Stimulated activated effector memory CD8-positive, alpha-beta T cell treated with anti-CD3 and anti-CD28 coated beads, Interleukin-12 subunit alpha, Interleukin-12 subunit beta, amount 100 ng/mL, for 72 hours (primary cell): ENCODE measurements at regions not wholly inside any gene's neighbourhood (a gene's known extent, or its start where the extent isn't known, plus 50 kb on each side); places are given as distances from the start of the nearest gene placed in this dataset.

Experiments used
- ATAC-seq: fragments of 150-1000 bp; cut with Tn5 transposase; 2 replicates; pipeline ENCODE4 v1.10.0; 2021
- DNase-seq, 2 donors: peaks; one replicate each; pipeline ENCODE4 v3.0.0; 2021 to 2022; ENCODE audit warnings: low spot score in 2 of 2
- H3K27ac Mint-ChIP-seq: one replicate; pipeline ENCODE4 v1.8.0; 2022; ENCODE audit warnings: mild to moderate bottlenecking, mixed read lengths
- H3K36me3 Mint-ChIP-seq: one replicate; pipeline ENCODE4 v1.8.0; 2022; ENCODE audit warnings: mild to moderate bottlenecking, mixed read lengths
- H3K4me1 Mint-ChIP-seq: one replicate; pipeline ENCODE4 v1.8.0; 2022; ENCODE audit warnings: mixed read lengths
- H3K4me3 Mint-ChIP-seq: one replicate; pipeline ENCODE4 v1.8.0; 2022; ENCODE audit warnings: mild to moderate bottlenecking, mixed read lengths
- H3K9me3 Mint-ChIP-seq: one replicate; pipeline ENCODE4 v1.8.0; 2022; ENCODE audit warnings: mixed read lengths

DNA sequence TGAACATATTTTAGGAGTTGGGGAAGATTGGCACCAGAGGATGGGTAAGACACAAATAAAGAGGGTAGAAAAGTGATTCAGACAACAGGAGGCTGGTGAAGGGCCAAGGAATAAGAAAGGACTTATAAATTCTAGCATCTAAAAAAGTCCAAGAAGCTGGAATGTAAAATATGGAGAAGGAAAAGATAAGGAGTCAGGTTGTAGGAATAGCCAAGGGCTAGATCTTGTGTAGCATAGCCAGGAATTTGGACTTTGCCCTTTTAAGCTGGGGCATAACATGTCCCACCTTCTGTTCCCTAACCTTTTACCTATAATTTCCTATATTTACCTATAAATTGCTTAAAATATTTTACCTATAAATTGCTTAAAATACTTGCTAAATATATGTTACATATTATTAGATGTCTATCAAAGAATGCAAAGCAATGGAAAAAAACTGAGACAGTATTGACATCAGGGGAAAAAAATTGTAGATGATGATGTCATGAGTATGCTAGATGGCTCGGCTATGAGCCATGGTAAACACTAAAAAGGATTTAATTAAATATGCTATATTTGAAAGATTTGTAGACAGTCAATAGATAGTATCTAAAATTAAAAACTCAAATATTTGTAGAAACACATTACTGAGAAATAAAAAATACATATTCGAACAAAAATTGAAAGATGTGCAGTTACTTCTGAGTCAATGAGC is 99.7 kb upstream of the PLEKHG7 start:
- ATAC-seq (no peak), DNase-seq (no peak)
- Mint-ChIP-seq H3K36me3 (peaks cover 6% of the 10 kb centered on the region), H3K4me3 (peak overlapping the region; percentile 10), H3K4me1 (peaks cover 44% of the 10 kb centered on the region), H3K9me3 (peaks cover 21% of the 10 kb centered on the region), H3K27ac (peak overlapping the region; percentile 86)

DNA sequence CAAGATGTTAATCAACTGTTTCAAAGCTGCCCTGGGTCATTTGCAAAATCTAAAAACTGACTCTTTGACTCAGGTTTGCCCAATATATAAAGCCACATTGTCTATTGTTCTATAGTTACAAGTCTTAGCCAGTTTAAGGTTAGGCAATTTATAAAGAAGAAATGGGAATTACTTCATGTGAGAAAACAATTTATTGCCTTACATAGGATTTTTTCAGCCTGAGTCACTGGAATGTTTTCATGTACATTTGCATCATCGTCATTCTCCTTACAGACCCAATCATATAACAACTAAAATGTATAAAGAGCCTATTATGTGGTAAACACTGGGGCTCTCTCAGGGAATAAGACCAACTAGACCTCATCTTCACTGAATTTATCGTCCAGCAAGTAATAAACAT is 100.3 kb upstream of the PLEKHG7 start:
- DNase-seq (no peak), ATAC-seq (no peak)
- H3K4me3 Mint-ChIP-seq: peak overlapping the region; percentile 4
- peak overlapping the region; percentile 78 for H3K27ac Mint-ChIP-seq
- peaks cover 48% of the 10 kb centered on the region for H3K4me1 Mint-ChIP-seq
- H3K9me3 Mint-ChIP-seq: peaks cover 21% of the 10 kb centered on the region
- peaks cover 6% of the 10 kb centered on the region for H3K36me3 Mint-ChIP-seq

GRCh38 chr12:92601680-92602079 is 101.1 kb upstream of the PLEKHG7 start:
- H3K9me3 Mint-ChIP-seq: peaks cover 21% of the 10 kb centered on the region
- no peak overlapping the region for H3K4me3 Mint-ChIP-seq
- H3K4me1 Mint-ChIP-seq: peaks cover 56% of the 10 kb centered on the region
- H3K27ac Mint-ChIP-seq: no peak overlapping the region
- ATAC-seq: no peak
- no peak for DNase-seq
- H3K36me3 Mint-ChIP-seq: peaks cover 6% of the 10 kb centered on the region

GRCh38 chr12:92601176-92601575 is 101.6 kb upstream of the PLEKHG7 start:
- Mint-ChIP-seq H3K36me3 (peaks cover 6% of the 10 kb centered on the region), H3K4me1 (peaks cover 61% of the 10 kb centered on the region), H3K27ac (peak overlapping the region; percentile 2), H3K9me3 (peaks cover 21% of the 10 kb centered on the region), H3K4me3 (no peak overlapping the region)
- ATAC-seq (no peak), DNase-seq (no peak)

- H3K27ac Mint-ChIP-seq: no peak overlapping the region
- H3K4me1 Mint-ChIP-seq: peaks cover 70% of the 10 kb centered on the region
- peaks cover 6% of the 10 kb centered on the region for H3K36me3 Mint-ChIP-seq
- DNase-seq (no peak), ATAC-seq (no peak)
- no peak overlapping the region for H3K4me3 Mint-ChIP-seq
- peaks cover 21% of the 10 kb centered on the region for H3K9me3 Mint-ChIP-seq
Measured at GRCh38 chr12:92600052-92600451, 102.7 kb upstream of the PLEKHG7 start.

GRCh38 chr12:92597997-92598396 is 104.8 kb upstream of the PLEKHG7 start:
- H3K36me3 Mint-ChIP-seq: peaks cover 23% of the 10 kb centered on the region
- H3K27ac Mint-ChIP-seq: peak overlapping the region; percentile 95
- H3K4me3 Mint-ChIP-seq: no peak overlapping the region
- H3K9me3 Mint-ChIP-seq: peaks cover 21% of the 10 kb centered on the region
- DNase-seq (no peak), ATAC-seq (peak; percentile 75)
- peaks cover 77% of the 10 kb centered on the region for H3K4me1 Mint-ChIP-seq

- H3K36me3 Mint-ChIP-seq: peaks cover 23% of the 10 kb centered on the region
- no peak for ATAC-seq
- H3K4me3 Mint-ChIP-seq: no peak overlapping the region
- H3K27ac Mint-ChIP-seq: peak overlapping the region; percentile 95
- H3K4me1 Mint-ChIP-seq: peaks cover 75% of the 10 kb centered on the region
- peaks cover 20% of the 10 kb centered on the region for H3K9me3 Mint-ChIP-seq
- no peak for DNase-seq
Measured at GRCh38 chr12:92597118-92597517, 105.7 kb upstream of the PLEKHG7 start.

- ATAC-seq: no peak
Measured at GRCh38 chr12:92596383-92596782, 106.4 kb upstream of the PLEKHG7 start.

DNA sequence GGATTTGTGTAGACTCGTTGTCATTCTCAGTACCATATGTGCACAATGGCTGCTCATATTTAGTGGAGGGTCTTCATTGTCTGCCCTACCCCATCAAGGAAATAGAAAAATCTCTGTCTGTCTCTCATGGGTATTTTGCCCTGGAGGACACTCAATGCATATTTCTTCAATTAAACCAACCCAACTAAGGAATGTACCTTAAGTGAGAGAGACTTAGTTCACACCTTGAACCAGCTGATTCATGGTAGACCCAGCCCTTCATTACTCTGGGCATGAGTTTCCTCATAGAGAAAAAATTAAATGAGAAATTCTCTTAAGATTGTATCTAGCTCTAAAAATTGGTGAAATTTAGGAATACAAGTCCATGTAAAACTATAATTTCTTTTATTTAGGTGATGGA is 107.1 kb upstream of the PLEKHG7 start:
- Mint-ChIP-seq H3K27ac (peak overlapping the region; percentile 95), H3K4me1 (peaks cover 72% of the 10 kb centered on the region), H3K36me3 (peaks cover 20% of the 10 kb centered on the region), H3K9me3 (peaks cover 12% of the 10 kb centered on the region), H3K4me3 (peak overlapping the region; percentile 56)
- DNase-seq (no peak), ATAC-seq (no peak)

More at GRCh38 chr12:92596383-92596782, 106.4 kb upstream of the PLEKHG7 start:
- no peak for DNase-seq
- H3K9me3 Mint-ChIP-seq: peaks cover 16% of the 10 kb centered on the region
- H3K27ac Mint-ChIP-seq: peak overlapping the region; percentile 95
- no peak overlapping the region for H3K4me3 Mint-ChIP-seq
- H3K36me3 Mint-ChIP-seq: peaks cover 23% of the 10 kb centered on the region
- peaks cover 74% of the 10 kb centered on the region for H3K4me1 Mint-ChIP-seq

GRCh38 chr12:92593734-92594402 is 108.9 kb upstream of the PLEKHG7 start:
- peak overlapping the region; percentile 95 for H3K27ac Mint-ChIP-seq

GRCh38 chr12:92585115-92585727 is 117.6 kb upstream of the PLEKHG7 start:
- Mint-ChIP-seq H3K4me1 (peaks cover 25% of the 10 kb centered on the region), H3K9me3 (peaks cover 9% of the 10 kb centered on the region), H3K36me3 (peaks cover 19% of the 10 kb centered on the region)

More at GRCh38 chr12:92593734-92594402, 108.9 kb upstream of the PLEKHG7 start:
- Mint-ChIP-seq H3K9me3 (peaks cover 7% of the 10 kb centered on the region), H3K36me3 (peaks cover 17% of the 10 kb centered on the region), H3K4me3 (peak overlapping the region; percentile 56), H3K4me1 (peaks cover 72% of the 10 kb centered on the region)
- DNase-seq: peak; percentile 54 to 83
- ATAC-seq: peak; percentile 98

GRCh38 chr12:92583910-92584309 is 118.9 kb upstream of the PLEKHG7 start:
- no peak overlapping the region for H3K27ac Mint-ChIP-seq
- DNase-seq (no peak), ATAC-seq (no peak)
- H3K4me3 Mint-ChIP-seq: no peak overlapping the region
- H3K4me1 Mint-ChIP-seq: peaks cover 18% of the 10 kb centered on the region
- H3K9me3 Mint-ChIP-seq: peaks cover 9% of the 10 kb centered on the region
- H3K36me3 Mint-ChIP-seq: peaks cover 25% of the 10 kb centered on the region

More at GRCh38 chr12:92585115-92585727, 117.6 kb upstream of the PLEKHG7 start:
- ATAC-seq (peak; percentile 53), DNase-seq (no peak)
- no peak overlapping the region for H3K4me3 Mint-ChIP-seq
- no peak overlapping the region for H3K27ac Mint-ChIP-seq

- Mint-ChIP-seq H3K4me3 (no peak overlapping the region), H3K36me3 (peaks cover 25% of the 10 kb centered on the region), H3K27ac (no peak overlapping the region), H3K4me1 (peaks cover 18% of the 10 kb centered on the region), H3K9me3 (peaks cover 9% of the 10 kb centered on the region)
- no peak for DNase-seq
- ATAC-seq: no peak
Measured at GRCh38 chr12:92582893-92583292, 119.9 kb upstream of the PLEKHG7 start.

GRCh38 chr12:92582475-92582874 is 120.3 kb upstream of the PLEKHG7 start:
- no peak overlapping the region for H3K27ac Mint-ChIP-seq
- no peak overlapping the region for H3K4me3 Mint-ChIP-seq
- H3K4me1 Mint-ChIP-seq: peaks cover 14% of the 10 kb centered on the region

DNA sequence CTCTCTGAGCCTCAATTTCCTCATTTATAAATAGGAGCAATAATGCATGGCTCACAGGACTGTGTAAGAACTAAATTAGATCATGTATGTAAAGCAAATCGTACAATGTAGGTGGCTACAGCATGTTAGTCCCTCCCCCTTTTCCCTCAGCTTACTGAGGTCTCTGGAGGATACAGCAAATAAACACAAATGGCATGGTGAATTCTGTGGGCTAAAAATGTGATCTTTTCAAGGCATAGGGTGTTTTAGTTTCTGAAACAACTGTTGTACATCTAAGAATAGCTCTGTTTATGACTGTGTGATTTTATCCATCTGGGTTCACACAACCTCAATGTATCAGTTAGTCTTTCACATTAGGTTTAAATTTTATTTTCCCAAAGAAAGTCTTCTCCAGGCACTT is 121.2 kb upstream of the PLEKHG7 start:
- peaks cover 7% of the 10 kb centered on the region for H3K9me3 Mint-ChIP-seq
- H3K4me3 Mint-ChIP-seq: no peak overlapping the region
- DNase-seq (no peak), ATAC-seq (no peak)
- H3K36me3 Mint-ChIP-seq: peaks cover 25% of the 10 kb centered on the region
- H3K27ac Mint-ChIP-seq: no peak overlapping the region
- H3K4me1 Mint-ChIP-seq: peaks cover 11% of the 10 kb centered on the region

More at GRCh38 chr12:92582475-92582874, 120.3 kb upstream of the PLEKHG7 start:
- no peak for DNase-seq
- Mint-ChIP-seq H3K36me3 (peaks cover 25% of the 10 kb centered on the region), H3K9me3 (peaks cover 8% of the 10 kb centered on the region)
- no peak for ATAC-seq
